ENCODE measurements at regions not wholly inside any gene's neighbourhood (a gene's known extent, or its start where the extent isn't known, plus 50 kb on each side); places are given as distances from the start of the nearest gene placed in this dataset.

DNA sequence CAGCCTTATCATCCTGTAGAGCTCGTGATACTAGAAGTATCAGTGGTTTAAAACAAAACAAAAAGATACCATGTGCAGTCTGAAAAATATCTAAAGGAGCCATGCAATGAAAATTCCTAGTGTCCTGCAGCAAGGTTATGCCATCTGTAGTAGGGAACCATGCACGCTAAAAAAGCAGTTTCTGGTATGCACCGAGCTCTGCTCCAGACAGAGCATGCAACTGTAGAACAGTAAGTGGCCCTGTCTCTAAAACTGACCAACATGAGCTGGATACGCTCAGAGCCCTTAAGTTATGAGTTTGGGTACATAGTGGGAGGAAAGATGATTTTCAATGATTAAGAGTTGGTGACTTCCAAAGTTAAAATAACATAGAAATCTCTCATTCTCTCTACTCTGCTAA, 159.3 kb upstream of the ADAMTS5 start:
- DNase-seq: no peak
- intact Hi-C loops (cut with micrococcal nuclease; ENCODE audit: unreplicated experiment): no loop called here
- H3K4me3 Mint-ChIP-seq (ENCODE audit: unreplicated experiment): no peak overlapping the region
- TF ChIP-seq, protein P1, sequence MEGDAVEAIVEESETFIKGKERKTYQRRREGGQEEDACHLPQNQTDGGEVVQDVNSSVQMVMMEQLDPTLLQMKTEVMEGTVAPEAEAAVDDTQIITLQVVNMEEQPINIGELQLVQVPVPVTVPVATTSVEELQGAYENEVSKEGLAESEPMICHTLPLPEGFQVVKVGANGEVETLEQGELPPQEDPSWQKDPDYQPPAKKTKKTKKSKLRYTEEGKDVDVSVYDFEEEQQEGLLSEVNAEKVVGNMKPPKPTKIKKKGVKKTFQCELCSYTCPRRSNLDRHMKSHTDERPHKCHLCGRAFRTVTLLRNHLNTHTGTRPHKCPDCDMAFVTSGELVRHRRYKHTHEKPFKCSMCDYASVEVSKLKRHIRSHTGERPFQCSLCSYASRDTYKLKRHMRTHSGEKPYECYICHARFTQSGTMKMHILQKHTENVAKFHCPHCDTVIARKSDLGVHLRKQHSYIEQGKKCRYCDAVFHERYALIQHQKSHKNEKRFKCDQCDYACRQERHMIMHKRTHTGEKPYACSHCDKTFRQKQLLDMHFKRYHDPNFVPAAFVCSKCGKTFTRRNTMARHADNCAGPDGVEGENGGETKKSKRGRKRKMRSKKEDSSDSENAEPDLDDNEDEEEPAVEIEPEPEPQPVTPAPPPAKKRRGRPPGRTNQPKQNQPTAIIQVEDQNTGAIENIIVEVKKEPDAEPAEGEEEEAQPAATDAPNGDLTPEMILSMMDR (IDR thresholded peaks at IDR 0.05; ENCODE audit: insufficient read depth in 1 of 2, low read depth in 1 of 2, low read length in 1 of 2, severe bottlenecking in 1 of 2, unreplicated experiment in 1 of 2): no peak
- H3K27ac Mint-ChIP-seq (ENCODE audit: unreplicated experiment): no peak overlapping the region
- no peaks in the 10 kb centered on the region for H3K4me1 ChIP-seq
- H3K36me3 Mint-ChIP-seq (ENCODE audit: insufficient read depth, unreplicated experiment): no peaks in the 10 kb centered on the region
- no peak overlapping the region for H3K4me3 ChIP-seq (ENCODE audit: low read depth, low read length)
- POLR2A ChIA-PET: no interaction called here
- no peaks in the 10 kb centered on the region for H3K9me3 ChIP-seq
- H3K27me3 ChIP-seq (replicated peaks; ENCODE audit: control insufficient read depth, insufficient read depth, low read length): no peaks in the 10 kb centered on the region
- H3K9me3 Mint-ChIP-seq (ENCODE audit: unreplicated experiment): no peaks in the 10 kb centered on the region
- H3K36me3 ChIP-seq (ENCODE audit: control insufficient read depth, insufficient read depth, low read length): no peaks in the 10 kb centered on the region
- H3K27me3 Mint-ChIP-seq (ENCODE audit: insufficient read depth, unreplicated experiment): no peaks in the 10 kb centered on the region
- no TSS peak for BruUV-seq (replicated peaks)
- CTCF ChIA-PET: no interaction called here
- H3K4me1 Mint-ChIP-seq (ENCODE audit: low read depth, unreplicated experiment): no peaks in the 10 kb centered on the region

DNA sequence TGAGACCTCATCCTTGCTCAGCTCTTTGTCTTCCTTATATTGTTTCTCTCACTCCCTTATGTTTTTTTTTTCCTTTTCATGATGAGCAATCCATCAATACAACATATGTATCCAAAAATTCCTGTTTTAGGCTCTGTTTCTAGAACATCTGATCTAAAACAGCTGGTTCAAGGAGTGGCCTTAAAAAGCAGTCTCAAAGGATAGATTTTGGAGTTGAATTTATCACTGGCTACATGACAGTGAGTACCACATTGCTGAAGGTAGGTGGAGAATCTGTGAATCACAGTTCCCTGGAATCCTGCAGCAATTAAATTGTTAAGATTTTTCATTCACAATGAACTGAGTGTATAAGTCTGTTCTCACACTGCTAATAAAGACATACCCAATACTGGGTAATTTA, 155.8 kb upstream of the ADAMTS5 start:
- CTCF ChIA-PET: no interaction called here
- Histone ChIP-seq H3K27me3 (replicated peaks; ENCODE audit: control insufficient read depth, insufficient read depth, low read length) (no peaks in the 10 kb centered on the region), H3K36me3 (ENCODE audit: control insufficient read depth, insufficient read depth, low read length) (no peaks in the 10 kb centered on the region), H3K4me3 (ENCODE audit: low read depth, low read length) (no peak overlapping the region), H3K9me3 (no peaks in the 10 kb centered on the region), H3K4me1 (no peaks in the 10 kb centered on the region)
- Mint-ChIP-seq H3K4me3 (ENCODE audit: unreplicated experiment) (no peak overlapping the region), H3K27me3 (ENCODE audit: insufficient read depth, unreplicated experiment) (peaks cover 3% of the 10 kb centered on the region), H3K9me3 (ENCODE audit: unreplicated experiment) (no peaks in the 10 kb centered on the region), H3K27ac (ENCODE audit: unreplicated experiment) (no peak overlapping the region), H3K4me1 (ENCODE audit: low read depth, unreplicated experiment) (no peaks in the 10 kb centered on the region), H3K36me3 (ENCODE audit: insufficient read depth, unreplicated experiment) (no peaks in the 10 kb centered on the region)
- DNase-seq: no peak
- BruUV-seq (replicated peaks): no TSS peak
- POLR2A ChIA-PET: no interaction called here
- intact Hi-C loops (cut with micrococcal nuclease; ENCODE audit: unreplicated experiment): no loop called here
- TF ChIP-seq, protein P1 (IDR thresholded peaks at IDR 0.05; ENCODE audit: insufficient read depth in 1 of 2, low read depth in 1 of 2, low read length in 1 of 2, severe bottlenecking in 1 of 2, unreplicated experiment in 1 of 2): no peak

DNA sequence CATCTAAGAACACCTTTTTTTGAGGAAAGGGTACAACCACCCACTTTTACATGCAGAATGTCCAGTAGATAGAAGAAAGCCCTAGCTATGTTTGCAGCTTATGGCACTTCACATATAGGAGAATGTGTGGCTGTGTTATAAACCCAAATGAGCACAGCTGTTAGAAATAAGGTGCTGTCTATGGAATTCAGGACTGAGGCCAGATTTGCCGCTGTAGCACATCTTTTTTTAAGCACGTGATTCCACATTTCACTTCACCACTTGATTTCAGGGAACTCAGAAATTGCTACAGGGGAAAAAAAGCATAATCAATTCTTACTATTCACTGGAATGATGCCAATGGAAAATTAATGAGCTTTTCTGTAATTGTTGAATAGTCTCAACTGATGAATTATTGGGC, 147.2 kb upstream of the ADAMTS5 start:
- POLR2A ChIA-PET: no interaction called here
- TF ChIP-seq, protein P1 (IDR thresholded peaks at IDR 0.05; ENCODE audit: insufficient read depth in 1 of 2, low read depth in 1 of 2, low read length in 1 of 2, severe bottlenecking in 1 of 2, unreplicated experiment in 1 of 2): no peak
- Histone ChIP-seq H3K4me1 (no peaks in the 10 kb centered on the region), H3K36me3 (ENCODE audit: control insufficient read depth, insufficient read depth, low read length) (no peaks in the 10 kb centered on the region), H3K4me3 (ENCODE audit: low read depth, low read length) (no peak overlapping the region), H3K9me3 (no peaks in the 10 kb centered on the region), H3K27me3 (replicated peaks; ENCODE audit: control insufficient read depth, insufficient read depth, low read length) (no peaks in the 10 kb centered on the region)
- Mint-ChIP-seq H3K4me1 (ENCODE audit: low read depth, unreplicated experiment) (no peaks in the 10 kb centered on the region), H3K4me3 (ENCODE audit: unreplicated experiment) (no peak overlapping the region), H3K9me3 (ENCODE audit: unreplicated experiment) (no peaks in the 10 kb centered on the region), H3K27me3 (ENCODE audit: insufficient read depth, unreplicated experiment) (peaks cover 3% of the 10 kb centered on the region), H3K27ac (ENCODE audit: unreplicated experiment) (no peak overlapping the region), H3K36me3 (ENCODE audit: insufficient read depth, unreplicated experiment) (no peaks in the 10 kb centered on the region)
- intact Hi-C loops (cut with micrococcal nuclease; ENCODE audit: unreplicated experiment): no loop called here
- no TSS peak for BruUV-seq (replicated peaks)
- no peak for DNase-seq
- CTCF ChIA-PET: no interaction called here

Data from Caco-2 (cell line).